Upper lobe of right lung (tissue), 1 donor: ENCODE measurements at regions not wholly inside any gene's neighbourhood (a gene's known extent, or its start where the extent isn't known, plus 50 kb on each side); places are given as distances from the start of the nearest gene placed in this dataset.

Experiments
- ATAC-seq: fragments of 200-7000 bp; cut with Tn5 transposase; one replicate; pipeline ENCODE4 v1.9.1; 2020; ENCODE audit warnings: mild to moderate bottlenecking, moderate library complexity
- DNase-seq: peaks from one replicate; pipeline ENCODE4 v3.0.0-alpha.2; 2020
- H3K27ac ChIP-seq: fragments of 200-600 bp; one replicate; pipeline ENCODE4 v1.8.0; 2022
- H3K27me3 ChIP-seq: fragments of 200-600 bp; one replicate; pipeline ENCODE4 v1.8.0; 2022; ENCODE audit warnings: mild to moderate bottlenecking
- H3K36me3 ChIP-seq: fragments of 200-600 bp; one replicate; pipeline ENCODE4 v1.8.0; 2022
- H3K4me1 ChIP-seq: fragments of 200-600 bp; one replicate; pipeline ENCODE4 v1.8.0; 2022
- H3K4me3 ChIP-seq: fragments of 200-600 bp; one replicate; pipeline ENCODE4 v1.8.0; 2022; ENCODE audit warnings: mild to moderate bottlenecking
- H3K9me3 ChIP-seq: fragments of 200-600 bp; one replicate; pipeline ENCODE4 v1.8.0; 2022
- CTCF ChIP-seq: fragments of 200-600 bp; IDR thresholded peaks from one replicate; pipeline ENCODE4 v1.8.0; 2022; ENCODE audit warnings: antibody characterized with exemption
- intact Hi-C: fragments of 100-400 bp; cut with DNase I; formaldehyde crosslinking; loops from one replicate; pipeline ENCODE4 v1.11.0; 2022
- donor health status: DM: no; HTN: yes; CAD: no; lungs with severe emphysema.

GRCh38 chr14:100440758-100441203 is 117.6 kb downstream of the SLC25A47 start:
- no peak for DNase-seq
- no peaks in the 10 kb centered on the region for H3K36me3 ChIP-seq
- H3K9me3 ChIP-seq: no peaks in the 10 kb centered on the region
- no peak overlapping the region for H3K27ac ChIP-seq
- H3K4me3 ChIP-seq: no peak overlapping the region
- no peak for ATAC-seq
- H3K4me1 ChIP-seq: peaks cover 21% of the 10 kb centered on the region
- intact Hi-C loops: no loop called here
- no peaks in the 10 kb centered on the region for H3K27me3 ChIP-seq
- TF ChIP-seq CTCF: no peak

- ATAC-seq: no peak
- DNase-seq: no peak
- Histone ChIP-seq H3K27me3 (no peaks in the 10 kb centered on the region), H3K4me3 (no peak overlapping the region), H3K27ac (peak overlapping the region; percentile 34), H3K9me3 (no peaks in the 10 kb centered on the region), H3K4me1 (peaks cover 21% of the 10 kb centered on the region), H3K36me3 (no peaks in the 10 kb centered on the region)
- intact Hi-C loops: no loop called here
- TF ChIP-seq CTCF: no peak
These were observed 118.3 kb downstream of the SLC25A47 start for GRCh38 chr14:100441271-100441947.

GRCh38 chr14:100442036-100442435 is 118.9 kb downstream of the SLC25A47 start:
- Histone ChIP-seq H3K27me3 (no peaks in the 10 kb centered on the region), H3K27ac (no peak overlapping the region), H3K4me1 (peaks cover 21% of the 10 kb centered on the region), H3K36me3 (no peaks in the 10 kb centered on the region), H3K9me3 (no peaks in the 10 kb centered on the region), H3K4me3 (no peak overlapping the region)
- intact Hi-C loops: no loop called here
- DNase-seq: no peak
- TF ChIP-seq CTCF: no peak
- no peak for ATAC-seq

- Histone ChIP-seq H3K4me3 (no peak overlapping the region), H3K27me3 (no peaks in the 10 kb centered on the region), H3K27ac (no peak overlapping the region), H3K4me1 (peaks cover 21% of the 10 kb centered on the region), H3K36me3 (no peaks in the 10 kb centered on the region), H3K9me3 (no peaks in the 10 kb centered on the region)
- ATAC-seq: no peak
- intact Hi-C loops: no loop called here
- no peak for TF ChIP-seq CTCF
- no peak for DNase-seq
These were observed 119.7 kb downstream of the SLC25A47 start for GRCh38 chr14:100442498-100443490.

- Histone ChIP-seq H3K4me3 (no peak overlapping the region), H3K9me3 (no peaks in the 10 kb centered on the region), H3K36me3 (no peaks in the 10 kb centered on the region), H3K4me1 (peaks cover 21% of the 10 kb centered on the region), H3K27ac (no peak overlapping the region), H3K27me3 (no peaks in the 10 kb centered on the region)
- intact Hi-C loops: no loop called here
- no peak for TF ChIP-seq CTCF
- no peak for ATAC-seq
- DNase-seq: no peak
These were observed 120.5 kb downstream of the SLC25A47 start for GRCh38 chr14:100443603-100444002.
